HS-27A (cell line): ENCODE measurements at regions not wholly inside any gene's neighbourhood (a gene's known extent, or its start where the extent isn't known, plus 50 kb on each side); places are given as distances from the start of the nearest gene placed in this dataset.
"Not testable (repeated sequence)": the region's sequence is repeated elsewhere in the genome, so short reads cannot be mapped to it uniquely, and the experiment has no call there.

ENCODE experiments used
- DNase-seq: peaks from one replicate; pipeline ENCODE4 v3.0.0-alpha.2; 2012; ENCODE audit warnings: low read depth, missing footprints

DNA sequence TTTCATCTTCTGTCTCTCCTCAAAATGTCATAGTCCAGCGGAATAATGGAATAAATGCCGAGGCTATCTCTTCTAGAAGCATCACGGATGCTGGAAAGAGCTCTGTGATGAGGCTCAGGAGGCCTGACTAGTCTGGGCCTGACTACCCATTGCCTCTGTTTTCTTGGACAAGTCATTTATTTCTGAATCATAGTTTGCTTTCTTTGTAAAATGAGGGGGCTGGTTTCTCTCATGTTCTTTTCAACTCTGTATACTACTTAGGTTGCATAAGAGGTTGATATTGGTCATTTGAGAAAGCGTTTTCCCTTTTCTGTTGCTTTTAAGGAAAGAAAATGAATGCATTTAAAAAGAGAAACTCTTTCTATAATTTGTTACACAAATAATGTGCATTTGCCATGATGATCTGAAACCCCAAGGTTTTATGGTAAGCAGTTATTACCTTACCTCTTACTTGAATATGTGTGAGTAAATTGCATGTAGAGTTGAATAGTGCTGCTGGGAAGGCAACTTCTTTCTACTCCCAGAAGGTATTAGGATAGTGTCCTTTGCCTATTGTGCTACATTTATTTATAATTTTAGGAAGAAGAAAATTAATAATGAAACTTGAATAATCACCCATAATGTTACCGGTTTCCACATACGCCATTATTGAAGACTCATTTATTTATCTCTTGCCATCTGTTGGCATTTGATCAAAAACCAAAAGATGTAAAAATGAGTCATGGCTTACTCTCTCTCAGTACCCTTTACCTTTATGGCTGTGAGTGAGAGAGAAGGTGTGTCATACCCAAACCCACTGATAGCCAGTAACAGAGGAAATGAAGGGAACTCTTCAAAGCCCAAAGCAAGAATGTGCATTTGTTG is 179.1 kb downstream of the FASLG start:
- no peak for DNase-seq

DNA sequence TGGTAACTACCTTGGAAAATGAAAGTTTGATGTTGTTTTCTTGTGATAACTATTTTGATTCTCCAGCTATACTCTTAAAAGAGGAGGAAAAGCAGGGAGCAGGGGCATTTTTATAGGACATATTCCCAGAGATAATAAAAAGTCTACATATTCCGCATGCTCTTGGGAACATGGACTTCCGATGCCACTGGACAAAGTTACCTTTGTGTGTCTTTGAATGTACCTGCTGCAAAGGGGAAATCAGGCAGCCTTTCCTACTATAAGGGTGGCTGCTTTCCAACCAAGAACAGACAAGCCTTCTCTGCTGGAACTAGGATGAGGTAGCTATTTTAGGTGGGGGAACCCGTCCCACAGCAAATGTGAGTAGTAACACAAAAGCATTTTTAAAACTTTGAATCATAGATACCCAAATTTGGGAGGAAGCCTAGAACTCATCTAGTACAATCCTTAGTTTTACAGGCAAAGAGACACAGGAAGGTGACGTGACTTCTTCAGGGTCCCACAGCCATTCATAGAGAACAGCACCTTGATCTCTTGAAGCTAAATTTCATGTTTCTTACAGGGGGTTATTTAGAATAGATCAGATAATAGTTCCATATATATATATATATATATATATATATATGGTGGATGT is 179.9 kb downstream of the FASLG start:
- no peak for DNase-seq

DNA sequence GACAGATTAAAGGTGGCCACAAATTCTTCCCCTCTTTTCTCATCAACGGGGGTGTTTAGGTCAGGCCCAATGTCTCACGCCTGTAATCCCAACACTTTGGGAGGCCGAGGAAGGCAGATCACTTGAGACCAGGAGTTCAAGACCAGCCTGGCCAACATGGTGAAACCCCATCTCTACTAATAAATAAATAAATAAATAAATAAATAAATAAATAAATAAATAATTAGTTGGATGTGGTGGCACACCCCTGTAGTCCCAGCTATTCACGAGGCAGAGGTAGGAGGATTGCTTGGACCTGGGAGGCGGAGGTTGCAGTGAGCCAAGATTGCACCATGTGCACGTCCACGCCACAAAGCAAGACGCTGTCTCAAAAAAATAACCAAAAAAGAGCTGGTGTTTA is 180.7 kb downstream of the FASLG start:
- DNase-seq, result not testable (repeated sequence)

DNA sequence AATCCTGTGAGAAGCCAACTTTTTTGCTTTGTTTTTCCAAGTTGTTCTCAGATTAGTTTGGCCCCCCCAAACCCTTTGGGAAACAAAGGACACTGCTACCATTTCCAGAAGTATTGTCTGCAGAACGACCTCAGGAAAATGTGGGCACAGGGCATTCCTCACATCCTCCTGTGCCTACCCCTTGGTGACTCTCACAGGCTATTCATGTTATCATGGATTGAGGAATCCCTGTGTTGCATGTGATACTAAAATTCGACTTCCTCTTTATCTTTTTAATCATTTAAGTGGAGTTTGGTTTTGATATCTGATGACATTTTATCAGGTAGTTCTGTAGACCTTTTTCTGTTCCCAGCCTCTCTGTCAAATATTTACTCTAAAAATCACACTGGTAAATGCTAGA is 184.5 kb downstream of the FASLG start:
- no peak for DNase-seq

DNA sequence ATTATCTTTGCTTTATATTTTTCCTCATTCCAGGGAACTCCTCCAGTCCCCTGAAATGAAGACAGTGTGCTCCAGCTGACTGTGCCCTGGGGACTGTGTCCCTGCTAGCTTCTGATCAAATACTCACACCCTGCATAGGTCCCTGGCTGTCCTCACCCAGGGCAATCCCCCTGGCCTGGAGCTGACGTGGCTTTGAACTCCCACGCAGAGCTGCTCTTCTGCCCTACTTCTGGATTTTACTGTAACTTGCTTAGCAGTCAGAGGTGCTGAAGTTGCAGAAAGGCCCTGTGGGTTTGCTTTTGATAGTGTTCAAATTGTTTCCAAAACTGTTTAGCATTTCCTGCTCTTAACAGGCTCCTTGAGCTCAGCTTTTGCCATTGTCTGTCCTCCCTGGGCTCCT is 186.5 kb downstream of the FASLG start:
- DNase-seq, result no peak

DNA sequence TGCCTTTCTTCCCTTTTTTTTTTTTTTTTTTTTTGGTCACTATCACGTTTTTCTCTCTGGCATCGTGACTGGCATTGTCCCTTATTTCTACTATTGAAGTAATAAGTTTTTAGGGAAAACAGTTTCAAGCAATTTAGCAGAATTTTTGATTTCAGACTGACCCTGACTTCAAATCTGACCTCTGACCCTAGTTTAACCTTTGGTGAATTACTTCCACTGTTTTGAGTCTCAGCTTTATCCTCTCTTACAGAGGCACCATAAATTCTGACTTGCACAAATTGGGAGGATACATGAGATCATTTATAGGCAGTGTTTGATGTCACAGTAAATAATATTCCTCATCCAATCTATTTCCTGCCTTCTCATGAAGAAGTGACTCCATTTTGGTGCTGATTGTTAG is 187.0 kb downstream of the FASLG start:
- no peak for DNase-seq

DNA sequence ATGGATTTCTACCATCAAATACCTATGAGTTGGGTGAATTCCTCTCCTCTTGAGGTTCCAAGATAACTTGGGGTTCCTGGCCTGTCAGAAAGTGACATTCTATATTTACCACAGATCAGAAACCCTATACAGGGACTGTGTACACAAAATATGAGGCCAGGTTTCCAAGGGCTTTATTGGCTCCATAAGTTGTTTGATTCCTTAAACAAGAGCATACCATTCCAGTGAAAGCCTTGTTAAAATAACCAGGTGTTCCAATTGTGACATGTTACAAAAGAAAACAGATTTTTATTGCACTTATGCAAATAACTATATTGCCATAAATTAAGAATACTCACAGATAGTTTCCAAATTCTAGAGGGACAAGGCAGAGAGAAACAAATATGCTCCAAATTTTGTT is 188.9 kb downstream of the FASLG start:
- not testable (repeated sequence) for DNase-seq

DNA sequence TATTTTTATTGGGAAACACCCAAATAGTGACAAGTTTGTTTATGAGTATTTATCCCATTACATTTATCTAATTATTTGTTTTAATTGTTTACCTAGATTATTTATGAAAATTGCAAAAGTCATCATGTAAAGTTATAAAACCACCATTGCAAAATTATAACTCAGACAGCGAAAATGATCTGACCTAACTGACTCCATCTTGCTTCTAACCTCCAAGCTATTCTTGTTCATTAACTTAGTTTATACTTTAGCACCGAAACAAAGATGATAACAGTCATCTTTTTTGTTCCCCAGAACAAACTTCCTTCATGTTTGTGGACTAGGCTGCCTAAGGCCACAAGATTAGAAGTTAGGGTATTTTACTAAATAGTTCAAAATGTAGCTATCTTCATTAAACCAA is 190.8 kb downstream of the FASLG start:
- DNase-seq, result no peak

DNA sequence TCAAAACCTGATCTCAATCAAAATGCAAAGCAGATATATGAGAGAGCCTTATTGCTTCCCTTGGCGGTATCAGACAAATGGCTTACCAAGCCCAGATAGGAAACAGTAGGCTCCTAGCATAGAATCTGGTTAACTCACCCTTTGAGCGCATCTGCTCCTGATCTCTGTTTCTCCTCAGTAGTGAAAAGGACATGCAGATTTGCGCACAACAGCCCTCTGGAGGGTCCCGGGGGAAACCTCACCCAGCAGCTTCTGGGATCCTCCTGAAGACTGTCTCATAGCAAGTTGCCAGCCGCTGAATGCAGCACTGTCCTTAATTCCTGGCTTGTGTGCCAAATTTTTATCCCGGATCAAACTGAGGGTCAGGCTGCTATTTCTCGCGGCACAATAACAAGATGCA is 192.2 kb downstream of the FASLG start:
- no peak for DNase-seq

DNA sequence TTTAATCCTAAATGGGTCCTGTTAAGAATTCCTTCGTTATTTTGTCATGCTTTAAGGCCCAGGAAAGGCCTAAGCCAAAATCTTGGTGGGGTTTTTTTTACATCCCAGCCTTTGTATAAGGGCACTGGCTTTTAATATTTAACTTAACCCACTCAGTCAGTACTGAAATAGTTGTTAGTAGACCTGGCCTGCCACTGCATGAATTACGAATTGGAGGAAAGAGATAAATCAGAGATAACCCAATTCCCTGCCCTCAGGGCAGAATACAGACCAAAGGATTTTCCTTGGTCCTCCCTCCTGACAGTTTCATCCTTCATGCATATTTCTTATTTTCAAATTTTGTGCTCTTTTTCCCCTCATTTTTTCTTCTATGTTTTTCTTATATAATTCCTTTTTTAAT is 193.0 kb downstream of the FASLG start:
- no peak for DNase-seq

DNA sequence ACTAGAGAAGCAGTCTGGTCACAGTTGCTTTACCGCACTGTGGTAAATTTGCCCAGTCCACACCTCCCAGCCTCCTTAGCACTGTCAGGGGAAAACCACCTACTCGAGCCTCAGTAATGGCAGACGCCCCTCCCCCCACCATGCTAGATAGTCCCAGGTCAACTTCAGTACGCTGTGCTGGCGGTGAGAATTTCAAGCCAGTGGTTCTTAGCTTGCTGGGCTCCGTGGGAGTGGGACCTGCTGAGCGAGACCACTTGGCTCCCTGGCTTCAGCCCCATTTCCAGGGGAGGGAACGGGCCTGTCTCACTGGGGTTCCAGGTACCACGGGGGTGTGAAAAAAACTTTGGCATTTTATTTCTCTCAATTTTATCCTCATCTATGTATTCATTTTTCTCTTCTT is 194.8 kb downstream of the TNFSF18 start:
- not testable (repeated sequence) for DNase-seq

DNA sequence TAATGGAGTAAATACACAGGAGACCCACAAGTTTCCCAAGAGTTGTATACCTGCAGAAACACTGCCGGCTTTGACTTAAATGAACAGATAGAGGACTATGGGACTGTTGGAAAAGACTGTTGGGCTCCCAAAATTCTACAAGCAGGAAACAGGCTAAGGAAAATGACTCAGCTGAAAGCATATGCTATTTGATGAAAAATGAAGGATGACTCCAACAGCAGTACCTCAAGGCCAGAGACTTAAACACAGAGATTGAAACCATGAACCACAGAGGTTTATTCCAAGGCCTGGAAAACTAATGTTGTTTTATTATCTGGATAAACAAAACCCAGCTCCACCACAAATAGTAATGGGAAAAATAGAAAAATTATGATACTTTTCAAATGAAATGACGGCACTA is 187.7 kb downstream of the TNFSF18 start:
- no peak for DNase-seq

DNA sequence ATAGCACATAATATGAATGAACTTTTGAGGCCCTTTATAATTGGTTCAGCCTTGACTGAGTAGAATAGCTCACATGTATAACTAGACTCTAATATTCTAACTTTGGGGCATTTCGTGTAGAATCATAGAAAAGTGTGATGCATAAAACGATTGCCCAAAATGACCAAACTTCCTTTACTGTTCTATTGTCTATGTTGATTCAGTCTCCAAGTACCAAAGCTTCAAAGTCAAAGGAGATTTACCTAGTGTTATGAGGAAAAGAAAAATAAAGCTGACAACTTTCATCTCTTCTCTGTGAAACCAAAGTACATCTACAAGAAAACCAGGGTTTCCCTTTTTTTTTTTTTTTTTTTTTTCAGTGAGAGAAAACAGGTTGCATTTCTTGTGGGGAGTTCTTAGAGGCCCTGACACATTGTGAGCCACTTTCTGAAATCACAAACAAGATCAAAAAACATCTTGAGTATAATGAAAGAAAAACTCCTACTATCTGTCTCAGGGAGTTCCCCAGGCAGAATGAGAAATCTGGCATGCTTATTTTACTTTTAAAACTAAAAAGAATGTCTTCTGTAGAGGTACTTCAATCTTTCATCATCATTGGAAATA is 183.4 kb downstream of the TNFSF18 start:
- no peak for DNase-seq

DNA sequence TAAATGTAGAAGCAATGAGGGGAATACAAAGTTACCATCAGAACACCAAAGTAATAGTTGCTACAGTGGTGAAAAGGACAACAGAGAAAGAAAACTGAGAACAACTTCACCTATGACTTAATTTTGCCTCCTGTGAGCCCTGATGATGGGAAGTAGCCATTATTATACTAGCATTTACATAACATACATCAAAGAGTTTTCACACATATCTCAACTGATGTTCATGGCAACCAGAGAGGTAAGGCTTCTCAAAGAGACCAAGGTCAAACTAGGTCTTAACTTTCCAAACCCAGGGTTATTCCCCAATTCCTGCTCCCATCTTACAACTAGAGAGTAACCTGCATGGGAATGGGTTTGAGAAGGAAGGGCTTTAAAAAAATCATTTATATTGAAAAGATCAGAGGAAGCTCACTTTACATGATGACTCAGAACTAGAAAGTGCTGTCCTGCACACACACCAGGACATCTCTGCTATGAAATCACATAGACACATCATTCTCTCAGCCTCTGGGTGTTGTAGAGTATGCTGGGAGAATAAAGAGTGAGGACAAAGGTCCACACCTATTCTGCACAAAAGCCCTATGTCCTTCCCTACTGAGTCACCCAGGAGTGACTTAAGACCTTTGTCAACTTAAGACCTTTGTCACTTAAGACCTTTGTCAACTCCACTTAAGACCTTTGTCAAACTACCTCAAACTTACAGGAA is 179.7 kb downstream of the TNFSF18 start:
- DNase-seq, result no peak

DNA sequence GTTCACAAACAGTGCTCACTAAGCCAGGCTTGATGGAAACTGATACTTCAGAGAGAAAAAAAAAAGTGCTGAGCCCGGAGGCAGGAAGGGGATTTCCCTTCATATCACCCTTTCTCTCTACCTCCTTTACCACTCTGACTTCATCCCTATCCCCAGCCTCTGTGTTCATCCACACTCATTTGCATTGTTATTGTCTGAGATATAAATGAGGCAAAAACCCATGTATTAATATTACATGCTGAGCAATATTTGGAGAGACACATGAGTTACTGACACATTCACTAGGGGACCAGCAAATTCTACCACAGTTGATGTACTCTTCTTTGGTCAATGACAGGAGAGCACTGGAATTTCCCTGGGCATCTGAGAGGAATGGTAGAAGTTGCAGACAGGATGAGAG is 175.8 kb downstream of the TNFSF18 start:
- DNase-seq, result no peak

DNA sequence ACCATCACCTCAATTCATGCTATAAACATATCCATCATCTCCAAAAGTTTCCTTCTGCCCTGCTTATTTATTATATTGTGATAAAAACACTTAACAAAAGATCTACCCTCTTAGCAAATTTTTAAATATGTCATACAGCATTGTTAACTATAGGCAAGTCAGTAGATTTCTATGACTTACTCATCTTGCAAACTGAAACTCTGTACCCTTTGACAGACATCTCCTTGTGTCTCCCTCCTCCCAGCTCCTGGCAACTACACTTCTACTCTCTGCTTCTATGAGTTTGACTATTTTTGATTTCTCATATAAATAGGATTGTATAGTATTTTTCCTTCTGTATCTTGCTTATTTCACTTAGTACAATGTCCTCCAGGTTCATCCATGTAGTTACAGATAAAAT is 174.8 kb downstream of the TNFSF18 start:
- no peak for DNase-seq

DNA sequence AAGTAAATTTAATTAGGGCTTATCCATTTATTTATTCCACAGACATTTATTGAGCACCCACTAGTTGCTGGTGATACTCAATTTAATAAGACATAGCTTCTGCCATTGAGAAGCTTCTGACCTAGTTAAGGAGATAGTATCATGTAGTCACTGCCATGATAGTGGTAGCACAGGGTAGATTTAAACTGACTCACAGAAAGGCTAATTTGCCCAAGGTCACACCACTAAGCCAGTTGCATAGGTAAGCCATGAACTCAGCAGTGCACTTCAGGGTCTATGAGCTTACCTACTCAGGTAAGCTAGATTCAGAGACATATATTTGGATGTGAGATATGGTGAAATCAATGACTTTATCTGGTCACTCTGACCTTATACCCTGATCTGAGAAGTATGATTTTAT is 168.4 kb downstream of the TNFSF18 start:
- DNase-seq, result no peak

DNA sequence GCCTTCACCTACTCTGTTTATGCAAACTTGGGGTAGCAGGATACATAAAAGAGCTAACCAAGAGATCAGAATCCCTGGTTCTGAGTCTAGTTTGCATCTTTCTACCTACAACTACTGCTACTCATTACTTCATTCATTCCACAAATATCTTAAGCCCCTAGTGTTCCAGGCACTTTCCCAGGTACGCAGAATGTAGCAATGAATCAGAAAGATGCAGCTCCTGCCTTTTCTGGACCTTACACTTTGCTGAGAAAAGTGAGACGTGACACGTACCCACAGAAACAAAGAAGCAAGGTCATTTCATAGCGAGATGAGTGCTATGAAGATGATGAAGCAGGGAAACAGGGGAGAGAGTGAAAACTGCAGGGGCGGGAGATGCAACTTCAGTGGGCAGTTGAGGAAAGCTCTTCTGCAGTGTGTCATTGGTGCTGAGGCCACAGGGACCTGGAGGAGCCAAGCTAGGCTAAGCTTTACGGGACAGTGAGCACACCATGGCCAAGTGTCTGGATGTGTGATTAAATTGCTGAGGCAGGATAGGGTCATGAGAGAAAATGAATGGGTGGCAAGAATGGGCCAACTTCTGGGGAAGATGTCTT is 167.9 kb downstream of the TNFSF18 start:
- no peak for DNase-seq

DNA sequence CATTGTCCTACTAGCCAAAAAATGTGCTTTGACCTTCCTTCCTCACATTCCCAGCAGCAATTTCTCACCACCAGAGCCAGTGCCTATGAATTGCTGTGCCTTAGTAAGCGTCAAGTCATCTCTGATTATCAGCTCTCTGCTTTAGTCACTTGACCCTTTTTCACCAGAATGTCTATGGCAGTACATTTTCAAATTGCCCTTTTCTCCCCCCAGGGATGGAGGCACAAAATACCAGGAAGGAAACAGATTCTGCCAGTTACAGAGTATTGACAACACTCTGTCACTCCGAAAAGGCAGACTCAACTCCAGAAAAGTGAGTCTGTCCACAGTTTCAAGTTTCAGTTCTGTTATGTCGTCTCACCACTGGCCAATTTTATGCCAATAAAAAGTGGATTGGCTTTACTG is 167.4 kb downstream of the TNFSF18 start:
- DNase-seq, result no peak

DNA sequence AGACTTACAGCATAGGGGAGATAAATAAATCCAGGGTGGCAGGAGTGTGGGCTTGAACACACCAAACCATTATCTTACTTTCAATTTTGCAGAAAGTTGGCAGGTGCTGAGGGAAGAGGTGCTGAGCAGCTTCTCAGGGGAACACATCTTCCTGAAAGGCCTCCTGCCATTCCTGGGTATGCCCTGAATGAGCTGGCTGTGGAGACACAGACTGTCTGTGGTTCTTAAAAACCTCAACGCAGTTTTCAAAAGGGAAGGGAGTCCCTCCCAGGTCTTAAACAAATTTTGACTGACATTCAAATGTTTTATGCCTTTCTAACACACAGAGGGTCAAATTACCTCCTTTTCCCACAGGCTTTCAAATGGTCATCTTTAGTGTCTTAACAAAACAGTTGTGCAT is 166.9 kb downstream of the TNFSF18 start:
- no peak for DNase-seq

DNA sequence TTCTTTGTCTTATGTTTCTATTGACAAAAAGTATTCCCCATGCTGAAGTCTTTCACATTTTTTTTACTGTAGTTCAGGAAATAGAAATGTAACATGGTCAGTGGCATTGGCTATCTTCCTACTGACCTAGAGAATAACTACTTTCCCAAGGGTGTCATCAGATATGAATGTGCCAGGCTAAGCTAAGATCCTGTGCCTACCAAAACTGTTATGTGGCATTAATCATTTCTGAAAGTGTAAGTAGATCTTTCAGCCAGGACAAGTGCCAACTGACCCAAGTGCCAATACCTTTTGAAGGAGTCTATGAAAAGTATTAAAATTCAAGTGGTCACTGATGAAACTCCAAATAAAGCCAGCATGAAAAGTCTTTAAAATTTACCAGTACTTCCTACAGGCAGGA is 165.3 kb downstream of the TNFSF18 start:
- DNase-seq, result no peak

DNA sequence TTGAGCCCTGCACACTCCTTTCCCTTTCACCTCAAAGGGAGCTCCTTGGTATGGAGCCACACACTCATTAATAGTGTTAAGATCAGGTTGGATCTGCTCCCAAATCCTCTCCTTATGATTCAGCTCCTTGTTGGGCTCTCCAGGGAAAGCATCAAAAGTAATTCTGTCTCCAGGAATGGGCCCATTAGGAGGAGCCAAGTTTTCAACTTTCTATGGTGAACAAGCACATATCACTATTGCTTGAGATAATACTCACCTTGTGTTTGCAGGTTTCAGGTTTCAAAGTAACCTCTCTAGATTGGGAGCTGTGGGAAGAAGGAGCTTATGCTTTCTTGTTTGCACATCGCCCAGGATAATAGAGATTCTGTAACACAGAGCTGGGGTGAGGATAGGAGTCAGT is 164.8 kb downstream of the TNFSF18 start:
- no peak for DNase-seq
